Kidney (tissue), 13 donors: ENCODE measurements at regions not wholly inside any gene's neighbourhood (a gene's known extent, or its start where the extent isn't known, plus 50 kb on each side); places are given as distances from the start of the nearest gene placed in this dataset.
A peak's percentile ranks its signal among the peaks of the same experiment; 100 is the strongest.

Experiments
- DNase-seq, 5 donors: peaks; one replicate each; pipeline ENCODE4 v3.0.0-alpha.2; 2013 to 2020
- FAIRE-seq: peaks from 2 replicates; lab custom pipeline; 2012; peaks lifted over from hg19 to GRCh38; lab: Jason Lieb, UNC
- H3K27ac ChIP-seq, 2 donors: one replicate each; pipeline ENCODE4 v1.7.0; 2013; ENCODE audit warnings: low read depth in 2 of 2, low read length in 2 of 2, inconsistent platforms in 1 of 2
- H3K27me3 ChIP-seq: one replicate; pipeline ENCODE4 v1.7.1; 2013; ENCODE audit warnings: low read length, inconsistent platforms; ENCODE audit not compliant: control insufficient read depth, insufficient read depth
- H3K36me3 ChIP-seq, 3 donors: one replicate each; pipeline versions ENCODE4 v1.7.0 to v1.7.1; 2013; ENCODE audit warnings: low read length in 3 of 3, control low read depth in 1 of 3, inconsistent platforms in 1 of 3; ENCODE audit not compliant: insufficient read depth in 3 of 3, control insufficient read depth in 2 of 3
- H3K4me1 ChIP-seq, 3 donors: one replicate each; pipeline versions ENCODE4 v1.7.0 to v1.7.1; 2013; ENCODE audit warnings: low read length in 3 of 3, inconsistent platforms in 1 of 3, low read depth in 1 of 3; ENCODE audit not compliant: control insufficient read depth in 2 of 3, insufficient read depth in 2 of 3
- H3K4me3 ChIP-seq, 3 donors: one replicate each; pipeline versions ENCODE4 v1.7.0 to v1.8.1; 2013; ENCODE audit warnings: low read length in 3 of 3, control low read depth in 1 of 3, inconsistent platforms in 1 of 3
- H3K9ac ChIP-seq, 3 donors: one replicate each; pipeline versions ENCODE4 v1.7.0 to v1.7.1; 2013; ENCODE audit warnings: low read length in 3 of 3, control low read depth in 1 of 3, inconsistent platforms in 1 of 3
- H3K9me3 ChIP-seq, 3 donors: one replicate each; pipeline versions ENCODE4 v1.7.0 to v1.7.1; 2013; ENCODE audit warnings: low read length in 3 of 3, control low read depth in 1 of 3, inconsistent platforms in 1 of 3; ENCODE audit not compliant: control insufficient read depth in 2 of 3, insufficient read depth in 1 of 3
- intact Hi-C: fragments of 100-400 bp; cut with DNase I; formaldehyde crosslinking; loops from one replicate; pipeline ENCODE4 v1.11.1; 2022
- TF ChIP-seq, protein P1 (sequence below): IDR thresholded peaks from 3 replicates; pipeline ENCODE4 v1.5.1; 2012; ENCODE audit warnings: mild to moderate bottlenecking, moderate library complexity, borderline replicate concordance; ENCODE audit not compliant: insufficient read depth; ENCODE audit errors: extremely low read depth
- donor health status: control.
- donor health status: control.
- donor health status: control.
- donor health status: control.
- donor health status: control.
- donor health status: DM: yes; HTN: yes; CAD: no.
- donor health status: Normal renal cell carcinoma (clear cell type).

DNA sequence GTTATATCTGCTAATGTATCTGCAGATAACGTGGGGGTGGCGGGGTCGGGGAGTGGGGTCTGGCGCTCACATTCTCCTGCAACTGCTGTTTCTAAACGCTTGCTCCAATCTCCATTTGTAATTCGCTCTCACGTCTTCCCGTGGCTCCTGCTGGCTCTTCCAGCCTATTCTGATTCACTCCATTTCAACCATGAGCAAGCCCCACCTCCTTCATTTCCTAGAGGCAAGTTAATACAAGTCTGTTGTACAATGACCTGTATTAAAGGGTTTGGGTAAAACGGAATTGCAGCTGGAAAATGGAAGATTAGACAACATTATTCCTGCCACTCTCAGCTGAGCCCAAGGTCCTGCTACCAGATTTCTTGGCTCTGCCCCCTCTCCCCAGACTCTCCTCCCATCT lies 132.3 kb downstream of the CSNK2A3 start:
- H3K36me3 ChIP-seq, result no peaks in the 10 kb centered on the region
- no peak for FAIRE-seq
- H3K27ac ChIP-seq, result no peak overlapping the region
- TF ChIP-seq, protein P1, sequence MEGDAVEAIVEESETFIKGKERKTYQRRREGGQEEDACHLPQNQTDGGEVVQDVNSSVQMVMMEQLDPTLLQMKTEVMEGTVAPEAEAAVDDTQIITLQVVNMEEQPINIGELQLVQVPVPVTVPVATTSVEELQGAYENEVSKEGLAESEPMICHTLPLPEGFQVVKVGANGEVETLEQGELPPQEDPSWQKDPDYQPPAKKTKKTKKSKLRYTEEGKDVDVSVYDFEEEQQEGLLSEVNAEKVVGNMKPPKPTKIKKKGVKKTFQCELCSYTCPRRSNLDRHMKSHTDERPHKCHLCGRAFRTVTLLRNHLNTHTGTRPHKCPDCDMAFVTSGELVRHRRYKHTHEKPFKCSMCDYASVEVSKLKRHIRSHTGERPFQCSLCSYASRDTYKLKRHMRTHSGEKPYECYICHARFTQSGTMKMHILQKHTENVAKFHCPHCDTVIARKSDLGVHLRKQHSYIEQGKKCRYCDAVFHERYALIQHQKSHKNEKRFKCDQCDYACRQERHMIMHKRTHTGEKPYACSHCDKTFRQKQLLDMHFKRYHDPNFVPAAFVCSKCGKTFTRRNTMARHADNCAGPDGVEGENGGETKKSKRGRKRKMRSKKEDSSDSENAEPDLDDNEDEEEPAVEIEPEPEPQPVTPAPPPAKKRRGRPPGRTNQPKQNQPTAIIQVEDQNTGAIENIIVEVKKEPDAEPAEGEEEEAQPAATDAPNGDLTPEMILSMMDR, result no peak
- no peaks in the 10 kb centered on the region for H3K9me3 ChIP-seq
- intact Hi-C loops, result no loop called here
- H3K4me3 ChIP-seq, result no peak overlapping the region
- no peak for DNase-seq
- no peak overlapping the region for H3K9ac ChIP-seq
- no peaks in the 10 kb centered on the region for H3K4me1 ChIP-seq
- H3K27me3 ChIP-seq, result no peaks in the 10 kb centered on the region

GRCh38 chr11:11218629-11218986 lies 134.4 kb downstream of the CSNK2A3 start:
- intact Hi-C loops, result no loop called here
- H3K4me1 ChIP-seq, result no peaks in the 10 kb centered on the region
- TF ChIP-seq, protein P1, result no peak
- FAIRE-seq (no peak), DNase-seq (no peak)
- no peak overlapping the region for H3K9ac ChIP-seq
- H3K27me3 ChIP-seq, result no peaks in the 10 kb centered on the region
- H3K9me3 ChIP-seq, result no peaks in the 10 kb centered on the region
- no peak overlapping the region for H3K27ac ChIP-seq
- no peak overlapping the region for H3K4me3 ChIP-seq
- H3K36me3 ChIP-seq, result no peaks in the 10 kb centered on the region

- DNase-seq, result peak in 2 of 5 donors; percentile 26 to 43
- intact Hi-C loops, result no loop called here
- Histone ChIP-seq H3K9ac (no peak overlapping the region), H3K4me3 (no peak overlapping the region), H3K4me1 (no peaks in the 10 kb centered on the region), H3K27me3 (no peaks in the 10 kb centered on the region), H3K9me3 (no peaks in the 10 kb centered on the region), H3K36me3 (no peaks in the 10 kb centered on the region), H3K27ac (no peak overlapping the region)
- no peak for FAIRE-seq
- TF ChIP-seq, protein P1, result no peak
Measured at GRCh38 chr11:11217929-11218628, 135.0 kb downstream of the CSNK2A3 start.

DNA sequence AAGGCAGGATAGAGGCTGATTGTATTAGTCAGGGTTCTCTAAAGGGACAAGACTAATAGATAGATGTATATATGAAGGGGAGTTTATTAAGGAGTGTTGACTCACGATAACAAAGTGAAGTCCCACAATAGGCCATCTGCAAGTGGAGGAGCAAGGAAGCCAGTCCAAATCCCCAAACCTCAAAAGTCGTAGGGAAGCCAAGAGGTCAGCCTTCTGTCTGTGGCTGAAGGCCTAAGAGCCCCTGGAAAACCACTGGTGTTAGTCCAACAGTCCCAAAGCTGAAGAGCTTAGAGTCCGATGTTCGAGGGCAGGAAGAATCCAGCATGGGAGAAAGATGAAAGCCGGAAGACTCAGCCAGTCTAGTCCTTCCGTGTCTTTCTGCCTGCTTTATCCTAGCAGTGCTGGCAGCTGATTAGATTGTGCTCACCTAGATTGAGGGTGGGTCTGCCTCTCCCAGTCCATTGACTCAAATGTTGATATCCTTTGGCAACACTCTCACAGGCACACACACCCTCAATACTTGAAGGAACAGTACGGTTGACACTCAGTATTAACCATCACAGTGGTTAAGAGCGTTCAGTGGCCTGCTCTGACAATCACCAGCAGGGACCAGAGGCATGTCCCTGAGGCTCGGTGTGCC lies 135.6 kb downstream of the CSNK2A3 start:
- DNase-seq (no peak), FAIRE-seq (no peak)
- H3K27me3 ChIP-seq, result no peaks in the 10 kb centered on the region
- TF ChIP-seq, protein P1, result no peak
- no peaks in the 10 kb centered on the region for H3K4me1 ChIP-seq
- no peaks in the 10 kb centered on the region for H3K9me3 ChIP-seq
- no peaks in the 10 kb centered on the region for H3K36me3 ChIP-seq
- intact Hi-C loops, result no loop called here
- no peak overlapping the region for H3K9ac ChIP-seq
- no peak overlapping the region for H3K27ac ChIP-seq
- no peak overlapping the region for H3K4me3 ChIP-seq
